ENCODE measurements at regions not wholly inside any gene's neighbourhood (a gene's known extent, or its start where the extent isn't known, plus 50 kb on each side); places are given as distances from the start of the nearest gene placed in this dataset.
"Not testable (repeated sequence)": the region's sequence is repeated elsewhere in the genome, so short reads cannot be mapped to it uniquely, and the experiment has no call there.

DNA sequence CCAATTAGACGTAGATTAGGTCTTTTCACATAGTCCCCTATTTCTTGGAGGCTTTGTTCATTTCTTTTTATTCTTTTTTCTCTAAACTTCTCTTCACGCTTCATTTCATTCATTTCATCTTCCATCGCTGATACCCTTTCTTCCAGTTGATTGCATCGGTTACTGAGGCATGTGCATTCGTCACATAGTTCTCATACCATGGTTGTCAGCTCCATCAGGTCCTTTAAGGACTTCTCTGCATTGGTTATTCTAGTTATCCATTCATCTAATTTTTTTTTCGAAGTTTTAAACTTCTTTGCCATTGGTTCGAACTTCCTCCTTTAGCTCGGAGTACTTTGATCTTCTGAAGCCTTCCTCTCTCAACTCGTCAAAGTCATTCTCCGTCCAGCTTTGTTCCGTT lies 541.7 kb upstream of the KLF4 start:
- not testable (repeated sequence) for TF ChIP-seq POLR2A (IDR thresholded peaks at IDR 0.05; ENCODE audit: low read depth, low read length); MAZ (IDR thresholded peaks at IDR 0.05; ENCODE audit: borderline replicate concordance, low read depth, low read length); MXI1 (IDR thresholded peaks at IDR 0.05; ENCODE audit: borderline replicate concordance, low read depth, low read length); BHLHE40 (IDR thresholded peaks at IDR 0.05; ENCODE audit: low read depth, low read length); CEBPB (IDR thresholded peaks at IDR 0.05; ENCODE audit: low read depth, low read length); RCOR1 (IDR thresholded peaks at IDR 0.05; ENCODE audit: insufficient replicate concordance, low read length); MAFK (IDR thresholded peaks at IDR 0.05; ENCODE audit: low read depth, low read length); RFX5 (IDR thresholded peaks at IDR 0.05; ENCODE audit: low read depth, low read length)
- TF ChIP-seq, protein P1, sequence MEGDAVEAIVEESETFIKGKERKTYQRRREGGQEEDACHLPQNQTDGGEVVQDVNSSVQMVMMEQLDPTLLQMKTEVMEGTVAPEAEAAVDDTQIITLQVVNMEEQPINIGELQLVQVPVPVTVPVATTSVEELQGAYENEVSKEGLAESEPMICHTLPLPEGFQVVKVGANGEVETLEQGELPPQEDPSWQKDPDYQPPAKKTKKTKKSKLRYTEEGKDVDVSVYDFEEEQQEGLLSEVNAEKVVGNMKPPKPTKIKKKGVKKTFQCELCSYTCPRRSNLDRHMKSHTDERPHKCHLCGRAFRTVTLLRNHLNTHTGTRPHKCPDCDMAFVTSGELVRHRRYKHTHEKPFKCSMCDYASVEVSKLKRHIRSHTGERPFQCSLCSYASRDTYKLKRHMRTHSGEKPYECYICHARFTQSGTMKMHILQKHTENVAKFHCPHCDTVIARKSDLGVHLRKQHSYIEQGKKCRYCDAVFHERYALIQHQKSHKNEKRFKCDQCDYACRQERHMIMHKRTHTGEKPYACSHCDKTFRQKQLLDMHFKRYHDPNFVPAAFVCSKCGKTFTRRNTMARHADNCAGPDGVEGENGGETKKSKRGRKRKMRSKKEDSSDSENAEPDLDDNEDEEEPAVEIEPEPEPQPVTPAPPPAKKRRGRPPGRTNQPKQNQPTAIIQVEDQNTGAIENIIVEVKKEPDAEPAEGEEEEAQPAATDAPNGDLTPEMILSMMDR (conservative IDR thresholded peaks at IDR 0.05; ENCODE audit: low read depth, low read length), result not testable (repeated sequence)
